Activated B cell treated with CpG ODN at 0.5 μM for 24 hours (primary cell): ENCODE measurements at regions not wholly inside any gene's neighbourhood (a gene's known extent, or its start where the extent isn't known, plus 50 kb on each side); places are given as distances from the start of the nearest gene placed in this dataset.
"Not testable (repeated sequence)": the region's sequence is repeated elsewhere in the genome, so short reads cannot be mapped to it uniquely, and the experiment has no call there.

ENCODE experiments used
- ATAC-seq: fragments of 200-7000 bp; cut with Tn5 transposase; one replicate; pipeline ENCODE4 v1.10.0; 2021; ENCODE audit warnings: low read depth, mild to moderate bottlenecking, moderate library complexity
- CTCF ChIA-PET: fragments of 350-600 bp; sonication (Branson Sonifier 250); formaldehyde crosslinking; loops from one replicate; lab custom pipeline; 2021; ENCODE audit warnings: antibody characterized with exemption; lab: Charles Lee
- POLR2A ChIA-PET: fragments of 350-600 bp; sonication (Branson Sonifier 250); formaldehyde crosslinking; loops from one replicate; lab custom pipeline; 2021; ENCODE audit warnings: antibody characterized with exemption; lab: Charles Lee
- DNase-seq: peaks from one replicate; pipeline ENCODE4 v3.0.0; 2022
- H3K27ac Mint-ChIP-seq: one replicate; pipeline ENCODE4 v1.8.0; 2020; ENCODE audit warnings: mixed read lengths
- H3K27me3 Mint-ChIP-seq: one replicate; pipeline ENCODE4 v1.8.0; 2021; ENCODE audit warnings: mixed read lengths
- H3K36me3 Mint-ChIP-seq: one replicate; pipeline ENCODE4 v1.8.0; 2021; ENCODE audit warnings: low read depth, mixed read lengths
- H3K4me1 Mint-ChIP-seq: one replicate; pipeline ENCODE4 v1.8.0; 2021; ENCODE audit warnings: mixed read lengths
- H3K4me3 Mint-ChIP-seq: one replicate; pipeline ENCODE4 v1.8.0; 2020; ENCODE audit warnings: mild to moderate bottlenecking, mixed read lengths
- H3K9me3 Mint-ChIP-seq: one replicate; pipeline ENCODE4 v1.8.0; 2020; ENCODE audit warnings: mixed read lengths
- intact Hi-C: fragments of 100-400 bp; cut with micrococcal nuclease; formaldehyde crosslinking; loops from one replicate; pipeline ENCODE4 v1.15.1; 2024
- TF ChIP-seq, protein P1 (sequence below): fragments of 200-600 bp; IDR thresholded peaks from one replicate; pipeline ENCODE4 v1.8.0; 2022; ENCODE audit warnings: antibody characterized with exemption, mild to moderate bottlenecking

DNA sequence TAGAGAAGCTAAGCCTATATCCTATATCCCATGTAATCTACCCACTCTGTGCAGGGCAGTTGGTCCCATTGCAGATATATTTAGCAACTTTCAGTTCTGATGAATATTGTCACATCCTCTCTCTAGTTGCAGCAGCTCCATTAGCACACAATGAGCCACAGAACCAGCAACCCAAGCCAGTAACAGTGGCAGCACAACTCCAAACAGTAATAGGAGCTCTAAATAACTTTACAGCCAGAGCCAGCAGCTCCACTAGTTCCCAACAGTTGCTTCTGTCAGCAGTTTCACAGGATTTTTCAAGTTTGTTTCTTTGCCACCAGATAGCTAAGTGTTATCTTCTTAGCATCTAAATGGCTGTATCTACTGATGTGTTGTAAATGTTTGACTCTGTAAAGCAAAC is 490.8 kb downstream of the HTR1B start:
- H3K9me3 Mint-ChIP-seq = peaks cover 12% of the 10 kb centered on the region
- no peaks in the 10 kb centered on the region for H3K36me3 Mint-ChIP-seq
- H3K4me1 Mint-ChIP-seq = no peaks in the 10 kb centered on the region
- ATAC-seq (no peak), DNase-seq (no peak)
- ChIA-PET CTCF (no interaction called here), POLR2A (no interaction called here)
- intact Hi-C loops = no loop called here
- H3K27me3 Mint-ChIP-seq = no peaks in the 10 kb centered on the region
- H3K4me3 Mint-ChIP-seq = no peak overlapping the region
- TF ChIP-seq, protein P1, sequence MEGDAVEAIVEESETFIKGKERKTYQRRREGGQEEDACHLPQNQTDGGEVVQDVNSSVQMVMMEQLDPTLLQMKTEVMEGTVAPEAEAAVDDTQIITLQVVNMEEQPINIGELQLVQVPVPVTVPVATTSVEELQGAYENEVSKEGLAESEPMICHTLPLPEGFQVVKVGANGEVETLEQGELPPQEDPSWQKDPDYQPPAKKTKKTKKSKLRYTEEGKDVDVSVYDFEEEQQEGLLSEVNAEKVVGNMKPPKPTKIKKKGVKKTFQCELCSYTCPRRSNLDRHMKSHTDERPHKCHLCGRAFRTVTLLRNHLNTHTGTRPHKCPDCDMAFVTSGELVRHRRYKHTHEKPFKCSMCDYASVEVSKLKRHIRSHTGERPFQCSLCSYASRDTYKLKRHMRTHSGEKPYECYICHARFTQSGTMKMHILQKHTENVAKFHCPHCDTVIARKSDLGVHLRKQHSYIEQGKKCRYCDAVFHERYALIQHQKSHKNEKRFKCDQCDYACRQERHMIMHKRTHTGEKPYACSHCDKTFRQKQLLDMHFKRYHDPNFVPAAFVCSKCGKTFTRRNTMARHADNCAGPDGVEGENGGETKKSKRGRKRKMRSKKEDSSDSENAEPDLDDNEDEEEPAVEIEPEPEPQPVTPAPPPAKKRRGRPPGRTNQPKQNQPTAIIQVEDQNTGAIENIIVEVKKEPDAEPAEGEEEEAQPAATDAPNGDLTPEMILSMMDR = no peak
- no peak overlapping the region for H3K27ac Mint-ChIP-seq

DNA sequence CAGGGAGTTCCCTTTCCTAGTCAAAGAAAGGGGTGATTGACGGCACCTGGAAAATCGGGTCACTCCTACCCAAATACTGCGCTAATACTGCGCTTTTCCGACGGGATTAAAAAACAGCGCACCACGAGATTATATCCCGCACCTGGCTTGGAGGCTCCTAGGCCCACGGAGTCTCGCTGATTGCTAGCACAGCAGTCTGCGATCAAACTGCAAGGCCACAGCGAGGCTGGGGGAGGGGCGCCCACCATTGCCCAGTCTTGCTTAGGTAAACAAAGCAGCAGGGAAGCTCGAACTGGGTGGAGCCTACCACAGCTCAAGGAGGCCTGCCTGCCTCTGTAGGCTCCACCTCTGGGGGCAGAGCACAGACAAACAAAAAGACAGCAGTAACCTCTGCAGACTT is 504.1 kb downstream of the HTR1B start:
- POLR2A ChIA-PET, CTCF ChIA-PET, H3K9me3 Mint-ChIP-seq: not testable (repeated sequence)

DNA sequence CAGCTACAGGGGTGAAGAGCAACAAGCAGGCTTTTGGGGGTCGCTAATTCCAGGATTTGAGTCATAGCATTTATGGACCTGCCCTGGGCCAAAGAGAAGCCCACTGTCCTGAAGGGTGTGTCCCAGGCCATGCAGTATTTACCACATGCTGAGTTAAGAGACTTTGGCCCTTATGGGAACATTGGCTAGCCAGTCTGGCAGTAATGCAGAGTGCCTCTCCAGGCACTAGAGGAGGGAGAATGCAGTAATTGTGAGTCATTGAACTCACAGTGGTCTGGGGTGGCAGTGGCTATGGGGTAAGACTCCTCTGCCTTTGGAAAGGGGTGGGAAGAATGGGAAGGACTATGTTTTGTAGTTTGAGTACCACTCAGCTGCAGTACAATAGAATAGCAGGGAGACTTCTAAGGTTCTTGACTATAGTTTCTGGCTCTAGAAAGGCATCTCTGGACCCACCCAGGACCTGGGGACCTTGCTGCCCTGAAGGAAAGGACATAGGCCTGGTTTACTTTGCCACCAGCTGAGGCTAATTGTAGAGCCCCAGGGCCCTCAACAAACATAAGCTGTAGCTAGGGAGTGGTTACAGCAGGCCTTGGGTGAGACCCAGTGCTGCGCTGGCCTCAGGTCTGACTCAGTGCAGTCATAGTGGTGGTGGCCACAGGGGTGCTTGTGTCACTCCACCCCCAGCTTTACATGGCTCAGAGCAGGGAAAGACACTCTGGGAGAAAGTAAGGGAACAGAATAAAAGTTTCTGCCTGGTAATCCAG is 520.9 kb downstream of the HTR1B start:
- intact Hi-C loops = no loop called here
- TF ChIP-seq, protein P1 = no peak
- Mint-ChIP-seq H3K27ac (no peak overlapping the region), H3K36me3 (no peaks in the 10 kb centered on the region), H3K27me3 (no peaks in the 10 kb centered on the region), H3K4me3 (no peak overlapping the region), H3K4me1 (no peaks in the 10 kb centered on the region), H3K9me3 (peaks cover 13% of the 10 kb centered on the region)
- ATAC-seq (no peak), DNase-seq (no peak)
- ChIA-PET POLR2A (no interaction called here), CTCF (no interaction called here)

More for the DNA sequence above, 504.1 kb downstream of the HTR1B start:
- H3K4me1 Mint-ChIP-seq, intact Hi-C loops, H3K27me3 Mint-ChIP-seq, ATAC-seq, H3K36me3 Mint-ChIP-seq, H3K27ac Mint-ChIP-seq, H3K4me3 Mint-ChIP-seq, DNase-seq: not testable (repeated sequence)

DNA sequence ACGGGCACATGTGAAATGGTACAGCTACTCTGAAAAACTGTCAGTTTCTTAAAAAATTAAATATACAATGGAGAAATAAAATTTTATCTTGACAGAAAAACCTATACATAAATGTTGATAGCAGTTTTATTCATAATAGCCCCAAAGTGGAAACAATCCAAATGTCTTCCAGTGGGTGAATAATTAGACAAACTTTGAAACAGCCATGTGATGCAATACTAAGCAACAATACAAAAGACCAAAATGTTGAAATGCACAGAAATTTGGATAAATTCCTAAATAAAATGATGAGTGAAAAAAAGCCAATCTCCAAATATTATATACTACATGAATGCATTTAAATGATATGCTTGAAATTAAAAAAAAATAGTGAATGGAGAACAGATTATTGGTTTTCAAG is 523.1 kb downstream of the HTR1B start:
- no peaks in the 10 kb centered on the region for H3K4me1 Mint-ChIP-seq
- no peaks in the 10 kb centered on the region for H3K27me3 Mint-ChIP-seq
- ChIA-PET POLR2A (no interaction called here), CTCF (no interaction called here)
- H3K4me3 Mint-ChIP-seq = no peak overlapping the region
- no peak overlapping the region for H3K27ac Mint-ChIP-seq
- peaks cover 13% of the 10 kb centered on the region for H3K9me3 Mint-ChIP-seq
- intact Hi-C loops = no loop called here
- DNase-seq (no peak), ATAC-seq (no peak)
- no peaks in the 10 kb centered on the region for H3K36me3 Mint-ChIP-seq
- TF ChIP-seq, protein P1 = no peak

DNA sequence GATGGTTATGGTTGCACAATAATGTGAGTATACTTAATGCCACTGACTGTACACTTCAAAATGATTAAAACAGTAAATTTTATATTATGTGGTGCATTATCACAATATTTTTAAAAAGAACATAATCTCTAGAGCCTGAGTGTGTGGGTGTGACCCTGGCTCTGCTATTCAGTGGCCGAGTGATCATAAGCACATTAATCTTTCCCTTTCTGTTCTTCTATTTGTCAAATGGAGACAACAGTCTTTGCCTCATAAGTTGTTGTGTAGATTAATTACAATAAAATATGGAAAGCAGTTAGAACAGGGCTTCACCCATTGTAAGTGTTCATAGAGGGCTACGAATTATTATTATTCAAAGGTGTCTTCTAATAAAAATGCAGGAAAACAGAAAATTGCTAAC is 548.6 kb downstream of the HTR1B start:
- Mint-ChIP-seq H3K4me3 (no peak overlapping the region), H3K4me1 (no peaks in the 10 kb centered on the region), H3K27me3 (no peaks in the 10 kb centered on the region), H3K27ac (no peak overlapping the region), H3K36me3 (no peaks in the 10 kb centered on the region), H3K9me3 (peaks cover 5% of the 10 kb centered on the region)
- CTCF ChIA-PET = no interaction called here
- ATAC-seq = no peak
- TF ChIP-seq, protein P1 = no peak
- intact Hi-C loops = no loop called here
- POLR2A ChIA-PET = no interaction called here
- no peak for DNase-seq

DNA sequence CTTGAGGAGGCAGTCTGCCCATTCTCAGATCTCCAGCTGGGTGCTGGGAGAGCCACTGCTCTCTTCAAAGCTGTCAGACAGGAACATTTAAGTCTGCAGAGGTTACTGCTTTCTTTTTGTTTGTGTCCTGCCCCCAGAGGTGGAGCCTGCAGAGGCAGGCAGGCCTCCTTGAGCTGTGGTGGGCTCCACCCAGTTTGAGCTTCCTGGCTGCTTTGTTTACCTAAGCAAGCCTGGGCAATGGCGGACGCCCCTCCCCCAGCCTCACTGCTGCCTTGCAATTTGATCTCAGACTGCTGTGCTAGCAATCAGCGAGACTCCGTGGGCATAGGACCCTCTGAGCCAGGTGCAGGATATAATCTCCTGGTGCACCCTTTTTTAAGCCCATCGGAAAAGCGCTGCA is 557.8 kb downstream of the HTR1B start:
- DNase-seq, intact Hi-C loops, H3K27me3 Mint-ChIP-seq, H3K4me1 Mint-ChIP-seq, ATAC-seq, H3K36me3 Mint-ChIP-seq, CTCF ChIA-PET, H3K27ac Mint-ChIP-seq, H3K4me3 Mint-ChIP-seq, POLR2A ChIA-PET, H3K9me3 Mint-ChIP-seq: not testable (repeated sequence)
